ENCODE measurements at regions not wholly inside any gene's neighbourhood (a gene's known extent, or its start where the extent isn't known, plus 50 kb on each side); places are given as distances from the start of the nearest gene placed in this dataset.

DNA sequence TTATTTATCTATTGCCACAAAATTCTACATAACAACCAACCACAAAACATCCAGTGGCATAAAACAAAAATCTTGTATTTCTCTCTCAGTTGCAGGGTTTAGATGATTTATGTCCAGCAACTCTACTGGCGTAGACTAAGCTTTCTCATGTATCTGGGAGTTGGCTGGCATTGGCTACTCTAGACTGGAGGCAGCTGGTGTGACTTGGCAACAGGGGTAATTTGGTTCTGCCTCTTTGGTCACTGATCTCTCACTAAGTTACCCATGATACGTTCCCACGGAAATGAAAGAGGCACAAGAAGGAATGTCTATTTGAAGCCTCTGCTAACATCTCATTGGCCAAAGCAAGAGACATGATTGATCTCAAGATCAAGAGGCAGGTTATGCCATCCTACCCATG, 144.0 kb downstream of the HS3ST3B1 start:
- no peaks in the 10 kb centered on the region for H3K4me1 ChIP-seq (replicated peaks in 1 of 2; ENCODE audit: control insufficient read depth in 2 of 2, insufficient read depth in 2 of 2, low read length in 2 of 2)
- 3% methylated on average over 3 of the region's 3 CpGs for WGBS (ENCODE audit: insufficient coverage, low coverage, missing lambda C conversion rate)
- H3K36me3 ChIP-seq (ENCODE audit: control insufficient read depth, insufficient read depth, low read length) = no peaks in the 10 kb centered on the region
- H2AFZ ChIP-seq (ENCODE audit: low read depth, low read length) = no peak overlapping the region
- no peak overlapping the region for H3K4me3 ChIP-seq
- no peaks in the 10 kb centered on the region for H3K9me1 ChIP-seq (ENCODE audit: control insufficient read depth, insufficient read depth, low read length)
- CTCF ChIA-PET (ENCODE audit: low intra/inter-chr PET ratio) = no interaction called here
- ATAC-seq = no peak
- no peak overlapping the region for H3K27ac ChIP-seq (ENCODE audit: extremely low read depth, low read depth, low read length)
- POLR2A ChIA-PET = interaction anchor here (1.1 kb wide), 1 partner anchor 18 kb away, joined by 3 read pairs; no protein-coding TSS in a partner anchor
- no peak overlapping the region for H3K9ac ChIP-seq (ENCODE audit: insufficient read depth in 1 of 2, low read depth in 2 of 2, low read length in 2 of 2)
- no peak for DNase-seq (ENCODE audit: extremely low read depth in 1 of 4, low spot score in 3 of 4)
- BruUV-seq (replicated peaks) = no TSS peak
- no peaks in the 10 kb centered on the region for H3K9me3 ChIP-seq (replicated peaks; ENCODE audit: control insufficient read depth, insufficient read depth, low read depth, low read length)
- intact Hi-C loops (cut with micrococcal nuclease) = no loop called here
- H3K79me2 ChIP-seq (ENCODE audit: control insufficient read depth, insufficient read depth, low read length) = no peaks in the 10 kb centered on the region
- in situ Hi-C loops (cut with MboI) = no loop called here
- no peaks in the 10 kb centered on the region; a peak in 1 of 5 replicates for H3K27me3 ChIP-seq (ENCODE audit: control insufficient read depth in 2 of 2, insufficient read depth in 2 of 2, low read length in 2 of 2)
- H3K4me2 ChIP-seq (ENCODE audit: insufficient read depth, low read length) = no peak overlapping the region
- no peaks in the 10 kb centered on the region for H4K20me1 ChIP-seq (replicated peaks; ENCODE audit: control insufficient read depth, insufficient read depth, low read length)
- FAIRE-seq = no peak
- TF ChIP-seq RBM25 (IDR thresholded peaks at IDR 0.05; ENCODE audit: low read depth, low read length, severe bottlenecking) = no peak
- TF ChIP-seq ZNF24 (IDR thresholded peaks at IDR 0.05) = no peak
- no peak for TF ChIP-seq ZNF12 (CRISPR knock-in tag; IDR thresholded peaks at IDR 0.05)
- no peak for TF ChIP-seq GABPB1 (CRISPR knock-in tag; IDR thresholded peaks at IDR 0.05)
- TF ChIP-seq CREB3 (tag; conservative IDR thresholded peaks at IDR 0.05; ENCODE audit: low read depth) = no peak
- TF ChIP-seq NR1H2 (CRISPR knock-in tag; IDR thresholded peaks at IDR 0.05) = no peak
- no peak for TF ChIP-seq ZNF655 (CRISPR knock-in tag; IDR thresholded peaks at IDR 0.05)
- TF ChIP-seq RFX7 (CRISPR knock-in tag; IDR thresholded peaks at IDR 0.05) = no peak
- TF ChIP-seq DPF2 (IDR thresholded peaks at IDR 0.05) = no peak
- no peak for TF ChIP-seq ZBTB43 (CRISPR knock-in tag; IDR thresholded peaks at IDR 0.05)
- TF ChIP-seq, protein P1, sequence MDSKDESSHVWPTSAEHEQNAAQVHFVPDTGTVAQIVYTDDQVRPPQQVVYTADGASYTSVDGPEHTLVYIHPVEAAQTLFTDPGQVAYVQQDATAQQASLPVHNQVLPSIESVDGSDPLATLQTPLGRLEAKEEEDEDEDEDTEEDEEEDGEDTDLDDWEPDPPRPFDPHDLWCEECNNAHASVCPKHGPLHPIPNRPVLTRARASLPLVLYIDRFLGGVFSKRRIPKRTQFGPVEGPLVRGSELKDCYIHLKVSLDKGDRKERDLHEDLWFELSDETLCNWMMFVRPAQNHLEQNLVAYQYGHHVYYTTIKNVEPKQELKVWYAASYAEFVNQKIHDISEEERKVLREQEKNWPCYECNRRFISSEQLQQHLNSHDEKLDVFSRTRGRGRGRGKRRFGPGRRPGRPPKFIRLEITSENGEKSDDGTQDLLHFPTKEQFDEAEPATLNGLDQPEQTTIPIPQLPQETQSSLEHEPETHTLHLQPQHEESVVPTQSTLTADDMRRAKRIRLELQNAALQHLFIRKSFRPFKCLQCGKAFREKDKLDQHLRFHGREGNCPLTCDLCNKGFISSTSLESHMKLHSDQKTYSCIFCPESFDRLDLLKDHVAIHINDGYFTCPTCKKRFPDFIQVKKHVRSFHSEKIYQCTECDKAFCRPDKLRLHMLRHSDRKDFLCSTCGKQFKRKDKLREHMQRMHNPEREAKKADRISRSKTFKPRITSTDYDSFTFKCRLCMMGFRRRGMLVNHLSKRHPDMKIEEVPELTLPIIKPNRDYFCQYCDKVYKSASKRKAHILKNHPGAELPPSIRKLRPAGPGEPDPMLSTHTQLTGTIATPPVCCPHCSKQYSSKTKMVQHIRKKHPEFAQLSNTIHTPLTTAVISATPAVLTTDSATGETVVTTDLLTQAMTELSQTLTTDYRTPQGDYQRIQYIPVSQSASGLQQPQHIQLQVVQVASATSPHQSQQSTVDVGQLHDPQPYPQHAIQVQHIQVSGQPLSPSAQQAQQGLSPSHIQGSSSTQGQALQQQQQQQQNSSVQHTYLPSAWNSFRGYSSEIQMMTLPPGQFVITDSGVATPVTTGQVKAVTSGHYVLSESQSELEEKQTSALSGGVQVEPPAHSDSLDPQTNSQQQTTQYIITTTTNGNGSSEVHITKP (IDR thresholded peaks at IDR 0.05; ENCODE audit: partially characterized antibody) = no peak
- TF ChIP-seq PREB (CRISPR knock-in tag; IDR thresholded peaks at IDR 0.05) = no peak
- no peak for TF ChIP-seq ZNF586 (CRISPR knock-in tag; conservative IDR thresholded peaks at IDR 0.05)
